Fibroblast of pulmonary artery (primary cell): ENCODE measurements at regions not wholly inside any gene's neighbourhood (a gene's known extent, or its start where the extent isn't known, plus 50 kb on each side); places are given as distances from the start of the nearest gene placed in this dataset.
A peak's percentile ranks its signal among the peaks of the same experiment; 100 is the strongest.

ENCODE experiments used
- DNase-seq: peaks from one replicate; pipeline ENCODE4 v3.0.0-alpha.2; 2010; ENCODE audit warnings: low read depth
- H3K4me3 ChIP-seq: replicated peaks from 2 replicates; pipeline ENCODE4 v1.5.1; 2011; ENCODE audit warnings: low read depth, mild to moderate bottlenecking, control low read depth, low read length, moderate library complexity
- TF ChIP-seq, protein P1 (sequence below): IDR thresholded peaks from 2 replicates; pipeline ENCODE4 v1.5.1; 2011; ENCODE audit warnings: mild to moderate bottlenecking, control low read depth, low read length, inconsistent platforms; ENCODE audit errors: missing control alignments

- TF ChIP-seq, protein P1, sequence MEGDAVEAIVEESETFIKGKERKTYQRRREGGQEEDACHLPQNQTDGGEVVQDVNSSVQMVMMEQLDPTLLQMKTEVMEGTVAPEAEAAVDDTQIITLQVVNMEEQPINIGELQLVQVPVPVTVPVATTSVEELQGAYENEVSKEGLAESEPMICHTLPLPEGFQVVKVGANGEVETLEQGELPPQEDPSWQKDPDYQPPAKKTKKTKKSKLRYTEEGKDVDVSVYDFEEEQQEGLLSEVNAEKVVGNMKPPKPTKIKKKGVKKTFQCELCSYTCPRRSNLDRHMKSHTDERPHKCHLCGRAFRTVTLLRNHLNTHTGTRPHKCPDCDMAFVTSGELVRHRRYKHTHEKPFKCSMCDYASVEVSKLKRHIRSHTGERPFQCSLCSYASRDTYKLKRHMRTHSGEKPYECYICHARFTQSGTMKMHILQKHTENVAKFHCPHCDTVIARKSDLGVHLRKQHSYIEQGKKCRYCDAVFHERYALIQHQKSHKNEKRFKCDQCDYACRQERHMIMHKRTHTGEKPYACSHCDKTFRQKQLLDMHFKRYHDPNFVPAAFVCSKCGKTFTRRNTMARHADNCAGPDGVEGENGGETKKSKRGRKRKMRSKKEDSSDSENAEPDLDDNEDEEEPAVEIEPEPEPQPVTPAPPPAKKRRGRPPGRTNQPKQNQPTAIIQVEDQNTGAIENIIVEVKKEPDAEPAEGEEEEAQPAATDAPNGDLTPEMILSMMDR: no peak
- H3K4me3 ChIP-seq: no peak overlapping the region
- peak; percentile 37 for DNase-seq
These were observed 261.4 kb upstream of the RXFP2 start for GRCh38 chr13:31477961-31478360.

- DNase-seq: peak; percentile 76
- TF ChIP-seq, protein P1: no peak
- H3K4me3 ChIP-seq: no peak overlapping the region
These were observed 254.1 kb upstream of the RXFP2 start for GRCh38 chr13:31485183-31485582.

GRCh38 chr13:31485651-31486051 is 253.7 kb upstream of the RXFP2 start:
- peak overlapping the region; percentile 6 for H3K4me3 ChIP-seq
- TF ChIP-seq, protein P1: no peak
- peak; percentile 69 for DNase-seq

DNA sequence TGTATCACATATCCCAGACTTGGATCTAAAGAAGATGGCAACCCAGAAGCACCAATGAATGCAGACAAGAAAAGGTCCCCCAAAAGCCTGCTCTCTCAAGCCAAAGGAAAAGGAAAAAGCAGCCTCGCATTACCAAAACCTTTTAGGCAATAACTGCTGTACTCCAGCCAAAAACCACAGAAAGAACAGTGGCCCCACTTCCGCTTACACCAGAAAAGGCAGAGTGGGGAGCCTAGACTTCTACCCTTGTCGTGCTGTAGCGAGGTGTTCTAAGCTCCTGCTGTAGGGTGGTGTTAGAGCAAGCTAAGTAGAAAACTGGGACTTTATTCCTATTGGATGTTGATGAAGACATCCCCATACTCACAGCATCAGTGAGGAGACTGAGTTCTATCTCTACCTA is 244.0 kb upstream of the RXFP2 start:
- TF ChIP-seq, protein P1: no peak
- H3K4me3 ChIP-seq: no peak overlapping the region
- DNase-seq: no peak

GRCh38 chr13:31499274-31499673 is 240.1 kb upstream of the RXFP2 start:
- TF ChIP-seq, protein P1: no peak
- DNase-seq: no peak
- no peak overlapping the region for H3K4me3 ChIP-seq

DNA sequence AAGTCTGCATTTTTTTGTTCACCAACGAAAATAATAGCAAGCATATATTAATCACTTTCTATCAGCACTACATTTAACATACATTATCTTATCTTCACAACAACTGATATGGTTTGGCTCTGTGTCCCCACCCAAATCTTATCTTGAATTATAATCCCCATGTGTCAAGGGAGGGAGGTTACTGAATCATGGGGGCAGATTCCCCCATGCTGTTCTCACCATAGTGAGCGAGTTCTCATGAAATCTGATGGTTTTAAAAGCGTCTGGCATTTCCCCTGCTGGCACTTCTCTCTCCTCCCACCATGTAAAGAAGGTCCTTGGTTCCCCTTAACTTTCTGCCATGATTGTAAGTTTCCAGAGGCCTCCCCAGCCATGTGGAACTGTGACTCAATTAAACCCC is 235.7 kb upstream of the RXFP2 start:
- TF ChIP-seq, protein P1: no peak
- DNase-seq: no peak

DNA sequence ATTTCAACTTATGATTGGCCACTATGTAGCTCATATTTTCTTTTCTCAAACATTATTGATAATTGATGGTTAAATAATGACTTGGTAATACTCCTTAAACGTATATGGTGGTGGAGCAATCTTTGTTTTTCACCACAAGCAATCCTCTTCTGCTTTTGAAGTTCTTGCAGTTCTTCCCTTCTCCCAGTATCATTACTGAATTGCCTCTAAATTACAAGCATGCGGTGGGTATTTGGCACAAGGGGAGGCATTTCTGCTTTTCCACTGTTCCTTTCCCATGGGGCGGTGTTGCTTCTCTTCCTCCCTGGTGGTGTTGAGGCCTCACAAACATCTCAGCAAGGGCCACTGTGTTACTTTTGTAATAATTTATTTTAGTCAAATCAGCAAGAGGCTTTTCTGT is 234.4 kb upstream of the RXFP2 start:
- no peak for DNase-seq
- H3K4me3 ChIP-seq: no peak overlapping the region
- TF ChIP-seq, protein P1: no peak

More for the DNA sequence above, 235.7 kb upstream of the RXFP2 start:
- H3K4me3 ChIP-seq: no peak overlapping the region
